K562 (cell line): ENCODE measurements at regions not wholly inside any gene's neighbourhood (a gene's known extent, or its start where the extent isn't known, plus 50 kb on each side); places are given as distances from the start of the nearest gene placed in this dataset.

Experiments used
- CBFA2T2 ChIP-seq: fragments of 450-650 bp; conservative IDR thresholded peaks from 2 replicates; pipeline ENCODE4 v1.6.1; 2017; ENCODE audit warnings: mild to moderate bottlenecking
- CXXC5 ChIP-seq: fragments of 250-450 bp; sonication (Bioruptor Pico); IDR thresholded peaks from 2 replicates; pipeline ENCODE4 v1.8.0; 2022; ENCODE audit warnings: inconsistent platforms, mild to moderate bottlenecking, moderate library complexity
- DPF2 ChIP-seq: fragments of 450-650 bp; IDR thresholded peaks from 2 replicates; pipeline ENCODE4 v1.6.1; 2016
- HMG20A ChIP-seq: fragments of 450-650 bp; formaldehyde crosslinking; conservative IDR thresholded peaks from 2 replicates; pipeline ENCODE4 v1.4.0; 2020; ENCODE audit warnings: mild to moderate bottlenecking, mixed read lengths
- MAFK ChIP-seq: IDR thresholded peaks from 2 replicates; pipeline ENCODE4 v1.6.1; 2011; ENCODE audit warnings: low read length, improper control_type of control experiment
- PRMT5 ChIP-seq: sonication (generic); formaldehyde crosslinking; IDR thresholded peaks from 2 replicates; pipeline ENCODE4 v1.5.0; 2020; ENCODE audit warnings: missing genetic modification reagents
- SOX6 ChIP-seq: fragments of 450-650 bp; IDR thresholded peaks from 2 replicates; pipeline ENCODE4 v1.6.1; 2014; ENCODE audit warnings: mild to moderate bottlenecking
- STAT5A ChIP-seq: IDR thresholded peaks from 2 replicates; pipeline ENCODE4 v1.6.1; 2012; ENCODE audit warnings: low read length, inconsistent platforms, borderline replicate concordance
- TCF7L2 ChIP-seq: fragments of 150-350 bp; IDR thresholded peaks from 2 replicates; pipeline ENCODE4 v1.6.1; 2016; ENCODE audit warnings: low read depth, mild to moderate bottlenecking, low read length, moderate library complexity
- ZNF121 ChIP-seq: sonication (generic); formaldehyde crosslinking; conservative IDR thresholded peaks from 2 replicates; pipeline ENCODE4 v1.8.0; 2022; ENCODE audit warnings: missing genetic modification reagents
- ZNF3 ChIP-seq: fragments of 250-450 bp; sonication (Bioruptor Pico); IDR thresholded peaks from 2 replicates; pipeline ENCODE4 v1.5.0; 2021; ENCODE audit warnings: mild to moderate bottlenecking, moderate library complexity
- ZNF431 ChIP-seq: sonication (generic); formaldehyde crosslinking; IDR thresholded peaks from 2 replicates; pipeline ENCODE4 v1.8.0; 2022; ENCODE audit warnings: mild to moderate bottlenecking, missing genetic modification reagents
- TF ChIP-seq, protein P1 (sequence below): fragments of 450-650 bp; IDR thresholded peaks from 2 replicates; pipeline ENCODE4 v1.6.1; 2016; ENCODE audit warnings: mild to moderate bottlenecking
- TF ChIP-seq, protein P2 (sequence below): fragments of 250-450 bp; sonication (Bioruptor Pico); IDR thresholded peaks from 2 replicates; pipeline ENCODE4 v1.4.0; 2020; ENCODE audit warnings: mild to moderate bottlenecking, moderate library complexity, borderline replicate concordance
- TF ChIP-seq, protein P3 (sequence below), 2 experiments: IDR thresholded peaks; 2 replicates each; pipeline ENCODE4 v1.6.1; 2012; ENCODE audit warnings: improper control_type of control experiment in 2 of 2, low read depth in 2 of 2, low read length in 2 of 2, borderline replicate concordance in 1 of 2
- TF ChIP-seq, protein P4 (sequence below): fragments of 200-800 bp; sonication (Bioruptor generic); IDR thresholded peaks from 2 replicates; pipeline ENCODE4 v1.6.1; 2017; ENCODE audit warnings: missing genetic modification characterization, missing compliant biosample characterization
- TF ChIP-seq, protein P5 (sequence below): fragments of 250-450 bp; sonication (Bioruptor Pico); IDR thresholded peaks from 2 replicates; pipeline ENCODE4 v1.4.0; 2020; ENCODE audit warnings: mild to moderate bottlenecking, moderate library complexity

DNA sequence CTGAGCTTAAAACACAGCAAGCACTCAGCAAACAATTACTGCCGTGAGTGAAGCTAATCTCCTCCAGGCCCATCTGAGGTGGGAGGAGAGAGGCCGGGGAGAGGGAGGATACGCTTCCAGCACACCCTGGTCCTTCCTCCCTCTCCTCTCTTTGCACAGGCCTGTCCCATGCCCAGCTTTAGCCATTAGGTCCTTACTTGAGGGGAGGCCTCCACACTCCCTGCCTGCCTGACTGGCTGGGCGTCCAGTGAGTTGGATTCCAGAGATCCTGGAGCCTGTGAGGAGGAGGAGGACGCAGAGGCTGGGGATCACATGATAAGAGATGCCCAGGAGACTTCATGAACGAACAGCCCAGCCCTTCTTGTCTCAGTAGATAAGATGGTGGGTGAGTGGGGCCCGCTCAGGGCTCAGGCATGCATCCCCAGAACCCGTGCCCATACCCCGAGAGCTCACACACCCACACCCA, 65.1 kb upstream of the NCOR2 start (continued):
- TF ChIP-seq CXXC5 (CRISPR knock-in tag) (peak; percentile 44), HMG20A (no peak), SOX6 (0 out of 2 replicates have a peak, but pooled peaks have one; percentile 22), MAFK (no peak), ZNF121 (CRISPR knock-in tag) (no peak), DPF2 (peak; percentile 50; the same call in 1 of the 2 replicates), CBFA2T2 (peak; percentile 56), STAT5A (no peak), ZNF3 (CRISPR knock-in tag) (no peak), ZNF431 (CRISPR knock-in tag) (no peak), PRMT5 (CRISPR knock-in tag) (no peak), TCF7L2 (no peak)
- TF ChIP-seq, protein P1, sequence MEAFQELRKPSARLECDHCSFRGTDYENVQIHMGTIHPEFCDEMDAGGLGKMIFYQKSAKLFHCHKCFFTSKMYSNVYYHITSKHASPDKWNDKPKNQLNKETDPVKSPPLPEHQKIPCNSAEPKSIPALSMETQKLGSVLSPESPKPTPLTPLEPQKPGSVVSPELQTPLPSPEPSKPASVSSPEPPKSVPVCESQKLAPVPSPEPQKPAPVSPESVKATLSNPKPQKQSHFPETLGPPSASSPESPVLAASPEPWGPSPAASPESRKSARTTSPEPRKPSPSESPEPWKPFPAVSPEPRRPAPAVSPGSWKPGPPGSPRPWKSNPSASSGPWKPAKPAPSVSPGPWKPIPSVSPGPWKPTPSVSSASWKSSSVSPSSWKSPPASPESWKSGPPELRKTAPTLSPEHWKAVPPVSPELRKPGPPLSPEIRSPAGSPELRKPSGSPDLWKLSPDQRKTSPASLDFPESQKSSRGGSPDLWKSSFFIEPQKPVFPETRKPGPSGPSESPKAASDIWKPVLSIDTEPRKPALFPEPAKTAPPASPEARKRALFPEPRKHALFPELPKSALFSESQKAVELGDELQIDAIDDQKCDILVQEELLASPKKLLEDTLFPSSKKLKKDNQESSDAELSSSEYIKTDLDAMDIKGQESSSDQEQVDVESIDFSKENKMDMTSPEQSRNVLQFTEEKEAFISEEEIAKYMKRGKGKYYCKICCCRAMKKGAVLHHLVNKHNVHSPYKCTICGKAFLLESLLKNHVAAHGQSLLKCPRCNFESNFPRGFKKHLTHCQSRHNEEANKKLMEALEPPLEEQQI = no peak
- TF ChIP-seq, protein P2, sequence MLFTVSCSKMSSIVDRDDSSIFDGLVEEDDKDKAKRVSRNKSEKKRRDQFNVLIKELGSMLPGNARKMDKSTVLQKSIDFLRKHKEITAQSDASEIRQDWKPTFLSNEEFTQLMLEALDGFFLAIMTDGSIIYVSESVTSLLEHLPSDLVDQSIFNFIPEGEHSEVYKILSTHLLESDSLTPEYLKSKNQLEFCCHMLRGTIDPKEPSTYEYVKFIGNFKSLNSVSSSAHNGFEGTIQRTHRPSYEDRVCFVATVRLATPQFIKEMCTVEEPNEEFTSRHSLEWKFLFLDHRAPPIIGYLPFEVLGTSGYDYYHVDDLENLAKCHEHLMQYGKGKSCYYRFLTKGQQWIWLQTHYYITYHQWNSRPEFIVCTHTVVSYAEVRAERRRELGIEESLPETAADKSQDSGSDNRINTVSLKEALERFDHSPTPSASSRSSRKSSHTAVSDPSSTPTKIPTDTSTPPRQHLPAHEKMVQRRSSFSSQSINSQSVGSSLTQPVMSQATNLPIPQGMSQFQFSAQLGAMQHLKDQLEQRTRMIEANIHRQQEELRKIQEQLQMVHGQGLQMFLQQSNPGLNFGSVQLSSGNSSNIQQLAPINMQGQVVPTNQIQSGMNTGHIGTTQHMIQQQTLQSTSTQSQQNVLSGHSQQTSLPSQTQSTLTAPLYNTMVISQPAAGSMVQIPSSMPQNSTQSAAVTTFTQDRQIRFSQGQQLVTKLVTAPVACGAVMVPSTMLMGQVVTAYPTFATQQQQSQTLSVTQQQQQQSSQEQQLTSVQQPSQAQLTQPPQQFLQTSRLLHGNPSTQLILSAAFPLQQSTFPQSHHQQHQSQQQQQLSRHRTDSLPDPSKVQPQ (CRISPR knock-in tag) = no peak
- TF ChIP-seq, protein P3, sequence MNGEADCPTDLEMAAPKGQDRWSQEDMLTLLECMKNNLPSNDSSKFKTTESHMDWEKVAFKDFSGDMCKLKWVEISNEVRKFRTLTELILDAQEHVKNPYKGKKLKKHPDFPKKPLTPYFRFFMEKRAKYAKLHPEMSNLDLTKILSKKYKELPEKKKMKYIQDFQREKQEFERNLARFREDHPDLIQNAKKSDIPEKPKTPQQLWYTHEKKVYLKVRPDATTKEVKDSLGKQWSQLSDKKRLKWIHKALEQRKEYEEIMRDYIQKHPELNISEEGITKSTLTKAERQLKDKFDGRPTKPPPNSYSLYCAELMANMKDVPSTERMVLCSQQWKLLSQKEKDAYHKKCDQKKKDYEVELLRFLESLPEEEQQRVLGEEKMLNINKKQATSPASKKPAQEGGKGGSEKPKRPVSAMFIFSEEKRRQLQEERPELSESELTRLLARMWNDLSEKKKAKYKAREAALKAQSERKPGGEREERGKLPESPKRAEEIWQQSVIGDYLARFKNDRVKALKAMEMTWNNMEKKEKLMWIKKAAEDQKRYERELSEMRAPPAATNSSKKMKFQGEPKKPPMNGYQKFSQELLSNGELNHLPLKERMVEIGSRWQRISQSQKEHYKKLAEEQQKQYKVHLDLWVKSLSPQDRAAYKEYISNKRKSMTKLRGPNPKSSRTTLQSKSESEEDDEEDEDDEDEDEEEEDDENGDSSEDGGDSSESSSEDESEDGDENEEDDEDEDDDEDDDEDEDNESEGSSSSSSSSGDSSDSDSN (IDR thresholded peaks at IDR 0.05; ENCODE audit: borderline replicate concordance in 1 of 2, low read depth in 2 of 2, low read length in 2 of 2) = peak in 1 of 2 experiments; percentile 62; a peak in 1 of 4 replicates
- TF ChIP-seq, protein P4, sequence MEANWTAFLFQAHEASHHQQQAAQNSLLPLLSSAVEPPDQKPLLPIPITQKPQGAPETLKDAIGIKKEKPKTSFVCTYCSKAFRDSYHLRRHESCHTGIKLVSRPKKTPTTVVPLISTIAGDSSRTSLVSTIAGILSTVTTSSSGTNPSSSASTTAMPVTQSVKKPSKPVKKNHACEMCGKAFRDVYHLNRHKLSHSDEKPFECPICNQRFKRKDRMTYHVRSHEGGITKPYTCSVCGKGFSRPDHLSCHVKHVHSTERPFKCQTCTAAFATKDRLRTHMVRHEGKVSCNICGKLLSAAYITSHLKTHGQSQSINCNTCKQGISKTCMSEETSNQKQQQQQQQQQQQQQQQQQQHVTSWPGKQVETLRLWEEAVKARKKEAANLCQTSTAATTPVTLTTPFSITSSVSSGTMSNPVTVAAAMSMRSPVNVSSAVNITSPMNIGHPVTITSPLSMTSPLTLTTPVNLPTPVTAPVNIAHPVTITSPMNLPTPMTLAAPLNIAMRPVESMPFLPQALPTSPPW (CRISPR knock-in tag) = 0 out of 2 replicates have a peak, but pooled peaks have one; percentile 32
- TF ChIP-seq, protein P5, sequence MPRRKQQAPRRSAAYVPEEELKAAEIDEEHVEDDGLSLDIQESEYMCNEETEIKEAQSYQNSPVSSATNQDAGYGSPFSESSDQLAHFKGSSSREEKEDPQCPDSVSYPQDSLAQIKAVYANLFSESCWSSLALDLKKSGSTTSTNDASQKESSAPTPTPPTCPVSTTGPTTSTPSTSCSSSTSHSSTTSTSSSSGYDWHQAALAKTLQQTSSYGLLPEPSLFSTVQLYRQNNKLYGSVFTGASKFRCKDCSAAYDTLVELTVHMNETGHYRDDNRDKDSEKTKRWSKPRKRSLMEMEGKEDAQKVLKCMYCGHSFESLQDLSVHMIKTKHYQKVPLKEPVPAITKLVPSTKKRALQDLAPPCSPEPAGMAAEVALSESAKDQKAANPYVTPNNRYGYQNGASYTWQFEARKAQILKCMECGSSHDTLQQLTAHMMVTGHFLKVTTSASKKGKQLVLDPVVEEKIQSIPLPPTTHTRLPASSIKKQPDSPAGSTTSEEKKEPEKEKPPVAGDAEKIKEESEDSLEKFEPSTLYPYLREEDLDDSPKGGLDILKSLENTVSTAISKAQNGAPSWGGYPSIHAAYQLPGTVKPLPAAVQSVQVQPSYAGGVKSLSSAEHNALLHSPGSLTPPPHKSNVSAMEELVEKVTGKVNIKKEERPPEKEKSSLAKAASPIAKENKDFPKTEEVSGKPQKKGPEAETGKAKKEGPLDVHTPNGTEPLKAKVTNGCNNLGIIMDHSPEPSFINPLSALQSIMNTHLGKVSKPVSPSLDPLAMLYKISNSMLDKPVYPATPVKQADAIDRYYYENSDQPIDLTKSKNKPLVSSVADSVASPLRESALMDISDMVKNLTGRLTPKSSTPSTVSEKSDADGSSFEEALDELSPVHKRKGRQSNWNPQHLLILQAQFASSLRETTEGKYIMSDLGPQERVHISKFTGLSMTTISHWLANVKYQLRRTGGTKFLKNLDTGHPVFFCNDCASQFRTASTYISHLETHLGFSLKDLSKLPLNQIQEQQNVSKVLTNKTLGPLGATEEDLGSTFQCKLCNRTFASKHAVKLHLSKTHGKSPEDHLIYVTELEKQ = no peak
